ENCODE measurements at regions not wholly inside any gene's neighbourhood (a gene's known extent, or its start where the extent isn't known, plus 50 kb on each side); places are given as distances from the start of the nearest gene placed in this dataset.

DNA sequence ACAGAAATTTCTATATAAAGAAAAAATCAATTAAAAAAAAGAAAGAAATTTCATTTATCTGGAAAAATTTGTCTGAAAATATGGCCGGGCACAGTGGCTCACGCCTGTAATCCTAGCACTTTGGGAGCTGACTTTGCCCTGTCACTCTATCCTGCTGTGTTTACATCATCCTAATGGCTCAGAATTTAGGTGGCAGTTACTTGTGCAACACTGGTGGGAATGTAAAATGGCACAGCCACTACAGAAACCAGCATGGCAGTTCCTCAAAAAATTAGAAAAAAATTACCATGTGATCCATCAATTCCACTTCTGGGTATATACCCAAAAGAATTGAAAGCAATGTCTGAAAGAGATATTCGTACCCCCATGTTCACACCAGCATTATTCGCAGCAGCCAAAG, 405.2 kb upstream of the AUTS2 start:
- H2BK120ac ChIP-seq (ENCODE audit: low read depth, low read length): no peak overlapping the region
- no peak overlapping the region for H3K4ac ChIP-seq (ENCODE audit: low read depth, low read length)
- H3K4me1 ChIP-seq (ENCODE audit: control insufficient read depth, insufficient read depth, low read length): no peaks in the 10 kb centered on the region
- in situ Hi-C loops (cut with MboI; ENCODE audit: low sequenced_read_pairs) (no loop called here), dilution Hi-C loops (cut with HindIII; ENCODE audit: low sequenced_read_pairs, unreplicated experiment) (no loop called here), intact Hi-C loops (cut with micrococcal nuclease) (no loop called here)
- no peak overlapping the region for H3K4me2 ChIP-seq (ENCODE audit: low read depth, low read length)
- no peak overlapping the region for H3K56ac ChIP-seq (ENCODE audit: extremely low read depth, insufficient read depth, low read length)
- H3K36me3 ChIP-seq (ENCODE audit: control insufficient read depth, insufficient read depth, low read length): no peaks in the 10 kb centered on the region
- H2AFZ ChIP-seq (replicated peaks; ENCODE audit: low read length, poor library complexity): no peak overlapping the region
- H3K27me3 ChIP-seq (ENCODE audit: control insufficient read depth, insufficient read depth, low read length): no peaks in the 10 kb centered on the region
- H3K14ac ChIP-seq (replicated peaks; ENCODE audit: low read depth, low read length): no peak overlapping the region
- peaks cover 4% of the 10 kb centered on the region for H3K9me3 ChIP-seq (ENCODE audit: control insufficient read depth, insufficient read depth, low read length)
- H2AK5ac ChIP-seq (ENCODE audit: low read depth, low read length): no peak overlapping the region
- no peak overlapping the region for H2BK5ac ChIP-seq (ENCODE audit: low read depth, low read length, poor library complexity, severe bottlenecking)
- no peak overlapping the region for H3K23ac ChIP-seq (ENCODE audit: low read depth, low read length)
- H3K27ac ChIP-seq (ENCODE audit: insufficient read depth, low read length): no peak overlapping the region
- H3K9me1 ChIP-seq (ENCODE audit: insufficient read depth, low read length): no peaks in the 10 kb centered on the region
- H3K79me1 ChIP-seq (ENCODE audit: low read depth in 1 of 2, low read length in 2 of 2): no peaks in the 10 kb centered on the region
- H2BK20ac ChIP-seq (ENCODE audit: low read depth, low read length): no peak overlapping the region
- no TSS peak for BruUV-seq (replicated peaks)
- H4K8ac ChIP-seq (ENCODE audit: low read depth in 2 of 2, low read length in 2 of 2): no peak overlapping the region
- ATAC-seq (ENCODE audit: low read depth): no peak
- no peak overlapping the region for H2BK15ac ChIP-seq (ENCODE audit: low read depth, low read length)
- WGBS, 2 experiments (ENCODE audit: extremely low coverage in 2 of 2, insufficient read length in 1 of 2): no CpG with 5 or more reads among the region's 4 CpGs
- no peak overlapping the region for H3K4me3 ChIP-seq (ENCODE audit: insufficient read depth, low read depth, low read length)
- ChIA-PET POLR2A (ENCODE audit: unreplicated experiment) (no interaction called here), CTCF (no interaction called here)
- TF ChIP-seq MAFK (IDR thresholded peaks at IDR 0.05; ENCODE audit: low read depth, low read length) (no peak), SMC3 (IDR thresholded peaks at IDR 0.05; ENCODE audit: low read depth, low read length) (no peak), CHD1 (IDR thresholded peaks at IDR 0.05; ENCODE audit: low read depth, low read length) (no peak), RCOR1 (IDR thresholded peaks at IDR 0.05; ENCODE audit: insufficient replicate concordance, low read length) (no peak), MAZ (IDR thresholded peaks at IDR 0.05; ENCODE audit: borderline replicate concordance, low read depth, low read length) (no peak), CEBPB (IDR thresholded peaks at IDR 0.05; ENCODE audit: low read depth, low read length) (no peak), NFE2L2 (IDR thresholded peaks at IDR 0.05; ENCODE audit: low read depth, low read length) (no peak), BHLHE40 (IDR thresholded peaks at IDR 0.05; ENCODE audit: low read depth, low read length) (no peak), RFX5 (IDR thresholded peaks at IDR 0.05; ENCODE audit: low read depth, low read length) (no peak)
- TF ChIP-seq, protein P1, sequence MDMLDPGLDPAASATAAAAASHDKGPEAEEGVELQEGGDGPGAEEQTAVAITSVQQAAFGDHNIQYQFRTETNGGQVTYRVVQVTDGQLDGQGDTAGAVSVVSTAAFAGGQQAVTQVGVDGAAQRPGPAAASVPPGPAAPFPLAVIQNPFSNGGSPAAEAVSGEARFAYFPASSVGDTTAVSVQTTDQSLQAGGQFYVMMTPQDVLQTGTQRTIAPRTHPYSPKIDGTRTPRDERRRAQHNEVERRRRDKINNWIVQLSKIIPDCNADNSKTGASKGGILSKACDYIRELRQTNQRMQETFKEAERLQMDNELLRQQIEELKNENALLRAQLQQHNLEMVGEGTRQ (IDR thresholded peaks at IDR 0.05; ENCODE audit: low read depth, low read length): no peak
- TF ChIP-seq, protein P2, sequence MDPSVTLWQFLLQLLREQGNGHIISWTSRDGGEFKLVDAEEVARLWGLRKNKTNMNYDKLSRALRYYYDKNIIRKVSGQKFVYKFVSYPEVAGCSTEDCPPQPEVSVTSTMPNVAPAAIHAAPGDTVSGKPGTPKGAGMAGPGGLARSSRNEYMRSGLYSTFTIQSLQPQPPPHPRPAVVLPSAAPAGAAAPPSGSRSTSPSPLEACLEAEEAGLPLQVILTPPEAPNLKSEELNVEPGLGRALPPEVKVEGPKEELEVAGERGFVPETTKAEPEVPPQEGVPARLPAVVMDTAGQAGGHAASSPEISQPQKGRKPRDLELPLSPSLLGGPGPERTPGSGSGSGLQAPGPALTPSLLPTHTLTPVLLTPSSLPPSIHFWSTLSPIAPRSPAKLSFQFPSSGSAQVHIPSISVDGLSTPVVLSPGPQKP (IDR thresholded peaks at IDR 0.05; ENCODE audit: borderline replicate concordance, low read depth, low read length): no peak
- TF ChIP-seq, protein P3, sequence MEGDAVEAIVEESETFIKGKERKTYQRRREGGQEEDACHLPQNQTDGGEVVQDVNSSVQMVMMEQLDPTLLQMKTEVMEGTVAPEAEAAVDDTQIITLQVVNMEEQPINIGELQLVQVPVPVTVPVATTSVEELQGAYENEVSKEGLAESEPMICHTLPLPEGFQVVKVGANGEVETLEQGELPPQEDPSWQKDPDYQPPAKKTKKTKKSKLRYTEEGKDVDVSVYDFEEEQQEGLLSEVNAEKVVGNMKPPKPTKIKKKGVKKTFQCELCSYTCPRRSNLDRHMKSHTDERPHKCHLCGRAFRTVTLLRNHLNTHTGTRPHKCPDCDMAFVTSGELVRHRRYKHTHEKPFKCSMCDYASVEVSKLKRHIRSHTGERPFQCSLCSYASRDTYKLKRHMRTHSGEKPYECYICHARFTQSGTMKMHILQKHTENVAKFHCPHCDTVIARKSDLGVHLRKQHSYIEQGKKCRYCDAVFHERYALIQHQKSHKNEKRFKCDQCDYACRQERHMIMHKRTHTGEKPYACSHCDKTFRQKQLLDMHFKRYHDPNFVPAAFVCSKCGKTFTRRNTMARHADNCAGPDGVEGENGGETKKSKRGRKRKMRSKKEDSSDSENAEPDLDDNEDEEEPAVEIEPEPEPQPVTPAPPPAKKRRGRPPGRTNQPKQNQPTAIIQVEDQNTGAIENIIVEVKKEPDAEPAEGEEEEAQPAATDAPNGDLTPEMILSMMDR (conservative IDR thresholded peaks at IDR 0.05; ENCODE audit: low read depth, low read length): no peak
- no peaks in the 10 kb centered on the region for H4K20me1 ChIP-seq (ENCODE audit: insufficient read depth, low read length)
- H2AK9ac ChIP-seq (replicated peaks; ENCODE audit: low read depth, low read length, poor library complexity): no peak overlapping the region
- no peak overlapping the region for H4K91ac ChIP-seq (ENCODE audit: insufficient read depth, low read depth, low read length)
- no peak overlapping the region for H3K9ac ChIP-seq (ENCODE audit: low read depth, low read length)
- H4K5ac ChIP-seq (ENCODE audit: low read depth, low read length): no peak overlapping the region
- no peak overlapping the region for H3K18ac ChIP-seq (ENCODE audit: low read depth, low read length)
- no peak for DNase-seq

Measured in IMR-90 (cell line).